GM19395 (cell line): ENCODE measurements at regions not wholly inside any gene's neighbourhood (a gene's known extent, or its start where the extent isn't known, plus 50 kb on each side); places are given as distances from the start of the nearest gene placed in this dataset.

Experiments used
- ATAC-seq: cut with Tn5 transposase; IDR thresholded peaks from one replicate; pipeline ENCODE4 v1.9.1; 2021; ENCODE audit warnings: mild to moderate bottlenecking, moderate library complexity; ENCODE audit not compliant: unreplicated experiment

GRCh38 chr2:108139521-108139920 is 100.2 kb upstream of the SULT1C3 start:
- no peak for ATAC-seq

GRCh38 chr2:108145557-108146326 is 94.0 kb upstream of the SULT1C3 start:
- no peak for ATAC-seq

- no peak for ATAC-seq
Observed at GRCh38 chr2:108148555-108148954, 91.2 kb upstream of the SULT1C3 start.

- ATAC-seq = no peak
Observed at GRCh38 chr2:108154366-108155061, 85.3 kb upstream of the SULT1C3 start.

- no peak for ATAC-seq
Observed at GRCh38 chr2:108161298-108161697, 78.5 kb upstream of the SULT1C3 start.

DNA sequence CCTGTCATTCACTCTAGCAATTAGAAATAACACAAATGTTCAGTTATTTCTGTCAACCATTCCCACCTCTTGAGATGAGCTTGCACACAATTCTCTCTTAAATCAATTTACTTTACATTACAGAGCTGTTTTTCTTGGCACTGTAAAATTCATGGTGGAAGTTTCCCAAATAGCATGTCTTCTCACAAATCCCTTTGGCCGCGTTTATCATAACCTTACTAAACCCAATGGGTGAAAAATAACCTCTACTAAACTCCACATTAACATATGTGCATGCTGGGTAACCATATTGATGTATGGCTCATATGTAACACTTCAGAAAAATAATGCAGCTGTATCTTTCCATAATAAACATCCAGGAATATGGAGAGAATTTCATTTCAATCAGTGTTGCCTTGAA is 75.5 kb upstream of the SULT1C3 start:
- no peak for ATAC-seq

GRCh38 chr2:108165729-108166128 is 74.0 kb upstream of the SULT1C3 start:
- ATAC-seq = no peak

GRCh38 chr2:108167699-108168098 is 72.1 kb upstream of the SULT1C3 start:
- no peak for ATAC-seq

- no peak for ATAC-seq
Observed at GRCh38 chr2:108169982-108170625, 69.7 kb upstream of the SULT1C3 start.

DNA sequence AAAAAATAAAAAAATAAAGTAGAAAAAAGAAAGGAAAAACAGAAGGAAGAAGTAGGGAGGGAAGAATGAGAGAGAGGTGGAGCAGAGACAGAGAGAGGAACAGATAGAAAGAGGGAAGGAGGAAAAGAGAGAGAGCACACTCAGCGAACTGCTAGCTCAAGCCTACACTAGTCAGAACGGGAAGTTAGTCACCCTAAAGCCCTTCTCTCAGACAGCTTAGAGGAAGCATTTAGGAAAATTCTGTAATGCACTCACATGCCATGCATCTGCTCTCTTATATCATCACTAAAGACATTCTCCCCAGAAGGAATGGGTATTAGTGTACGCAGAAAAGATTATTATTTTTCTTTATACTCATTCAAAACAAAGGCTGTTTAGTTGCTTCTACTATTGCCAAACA is 68.1 kb upstream of the SULT1C3 start:
- ATAC-seq = no peak

- no peak for ATAC-seq
Observed at GRCh38 chr2:108182489-108182888, 57.3 kb upstream of the SULT1C3 start.

- ATAC-seq = peak; percentile 58
Observed at GRCh38 chr2:108184419-108184818, 55.3 kb upstream of the SULT1C3 start.

- no peak for ATAC-seq
Observed at GRCh38 chr2:108189316-108189715, 50.5 kb upstream of the SULT1C3 start.
